HepG2 (cell line): ENCODE measurements at regions not wholly inside any gene's neighbourhood (a gene's known extent, or its start where the extent isn't known, plus 50 kb on each side); places are given as distances from the start of the nearest gene placed in this dataset.

Experiments used
- CBX2 ChIP-seq, 2 experiments: fragments of 200-600 bp in 1 of 2; sonication (generic); formaldehyde crosslinking in 1 of 2; IDR thresholded peaks; 2 replicates each; pipeline versions ENCODE4 v1.7.0 to v1.8.1; 2018 to 2022; ENCODE audit warnings: low read depth in 2 of 2, low read length in 1 of 2, mild to moderate bottlenecking in 1 of 2, missing genetic modification reagents in 1 of 2
- GFI1 ChIP-seq: sonication (generic); formaldehyde crosslinking; IDR thresholded peaks from 2 replicates; pipeline ENCODE4 v1.5.0; 2020; ENCODE audit warnings: missing genetic modification reagents, mild to moderate bottlenecking, borderline replicate concordance
- IRX3 ChIP-seq: sonication (generic); formaldehyde crosslinking; IDR thresholded peaks from 2 replicates; pipeline ENCODE4 v1.8.1; 2023; ENCODE audit warnings: mild to moderate bottlenecking, low read depth, missing genetic modification reagents, borderline replicate concordance
- PAF1 ChIP-seq: IDR thresholded peaks from 2 replicates; pipeline ENCODE4 v1.6.1; 2016; ENCODE audit warnings: missing genetic modification reagents, missing compliant biosample characterization
- RFX3 ChIP-seq: IDR thresholded peaks from 2 replicates; pipeline ENCODE4 v1.6.1; 2016; ENCODE audit warnings: missing biosample characterization, missing genetic modification reagents
- SP4 ChIP-seq: sonication (generic); formaldehyde crosslinking; IDR thresholded peaks from 2 replicates; pipeline ENCODE4 v1.8.1; 2023; ENCODE audit warnings: mild to moderate bottlenecking, missing genetic modification reagents
- ZEB1 ChIP-seq: IDR thresholded peaks from 2 replicates; pipeline ENCODE4 v1.6.1; 2012; ENCODE audit warnings: mild to moderate bottlenecking, low read depth, inconsistent platforms; ENCODE audit not compliant: insufficient replicate concordance
- ZHX2 ChIP-seq, 2 experiments: sonication (generic) in 1 of 2; formaldehyde crosslinking in 1 of 2; IDR thresholded peaks; 2 replicates each; pipeline versions ENCODE4 v1.6.1 to v1.9.0; 2014 to 2022; ENCODE audit warnings: antibody characterized with exemption in 1 of 2, borderline replicate concordance in 1 of 2, inconsistent platforms in 1 of 2, low read depth in 1 of 2, missing genetic modification reagents in 1 of 2
- ZNF234 ChIP-seq: sonication (generic); formaldehyde crosslinking; conservative IDR thresholded peaks from 2 replicates; pipeline ENCODE4 v1.5.1; 2020; ENCODE audit warnings: mild to moderate bottlenecking, missing genetic modification reagents
- ZNF451 ChIP-seq: sonication (generic); formaldehyde crosslinking; IDR thresholded peaks from 2 replicates; pipeline ENCODE4 v1.5.0; 2020; ENCODE audit warnings: mild to moderate bottlenecking, missing genetic modification reagents
- ZNF569 ChIP-seq: sonication (generic); formaldehyde crosslinking; IDR thresholded peaks from 2 replicates; pipeline ENCODE4 v1.5.0; 2020; ENCODE audit warnings: mild to moderate bottlenecking, missing genetic modification reagents, moderate library complexity, borderline replicate concordance
- TF ChIP-seq, protein P1 (sequence below), 2 experiments: fragments of 450-650 bp in 1 of 2; sonication (generic) in 1 of 2; formaldehyde crosslinking in 1 of 2; IDR thresholded peaks; 2 replicates each; pipeline versions ENCODE4 v1.6.1 to v1.8.0; 2016 to 2022; ENCODE audit warnings: antibody characterized with exemption in 1 of 2, mild to moderate bottlenecking in 1 of 2, missing genetic modification reagents in 1 of 2

- TF ChIP-seq PAF1 (no peak), ZHX2 (IDR thresholded peaks at IDR 0.05; ENCODE audit: low read depth) (no peak), ZHX2 (CRISPR knock-in tag; IDR thresholded peaks at IDR 0.05; ENCODE audit: borderline replicate concordance) (peak; percentile 19; the same call in 1 of the 2 replicates), RFX3 (no peak), ZEB1 (peak; percentile 59), SP4 (no peak), IRX3 (CRISPR knock-in tag) (no peak), CBX2 (IDR thresholded peaks at IDR 0.05; ENCODE audit: low read depth, low read length) (no peak), CBX2 (CRISPR knock-in tag; IDR thresholded peaks at IDR 0.05; ENCODE audit: low read depth) (no peak), ZNF569 (0 out of 2 replicates have a peak, but pooled peaks have one; percentile 46), ZNF234 (CRISPR knock-in tag) (no peak), ZNF451 (CRISPR knock-in tag) (no peak), GFI1 (CRISPR knock-in tag) (no peak)
- TF ChIP-seq, protein P1, sequence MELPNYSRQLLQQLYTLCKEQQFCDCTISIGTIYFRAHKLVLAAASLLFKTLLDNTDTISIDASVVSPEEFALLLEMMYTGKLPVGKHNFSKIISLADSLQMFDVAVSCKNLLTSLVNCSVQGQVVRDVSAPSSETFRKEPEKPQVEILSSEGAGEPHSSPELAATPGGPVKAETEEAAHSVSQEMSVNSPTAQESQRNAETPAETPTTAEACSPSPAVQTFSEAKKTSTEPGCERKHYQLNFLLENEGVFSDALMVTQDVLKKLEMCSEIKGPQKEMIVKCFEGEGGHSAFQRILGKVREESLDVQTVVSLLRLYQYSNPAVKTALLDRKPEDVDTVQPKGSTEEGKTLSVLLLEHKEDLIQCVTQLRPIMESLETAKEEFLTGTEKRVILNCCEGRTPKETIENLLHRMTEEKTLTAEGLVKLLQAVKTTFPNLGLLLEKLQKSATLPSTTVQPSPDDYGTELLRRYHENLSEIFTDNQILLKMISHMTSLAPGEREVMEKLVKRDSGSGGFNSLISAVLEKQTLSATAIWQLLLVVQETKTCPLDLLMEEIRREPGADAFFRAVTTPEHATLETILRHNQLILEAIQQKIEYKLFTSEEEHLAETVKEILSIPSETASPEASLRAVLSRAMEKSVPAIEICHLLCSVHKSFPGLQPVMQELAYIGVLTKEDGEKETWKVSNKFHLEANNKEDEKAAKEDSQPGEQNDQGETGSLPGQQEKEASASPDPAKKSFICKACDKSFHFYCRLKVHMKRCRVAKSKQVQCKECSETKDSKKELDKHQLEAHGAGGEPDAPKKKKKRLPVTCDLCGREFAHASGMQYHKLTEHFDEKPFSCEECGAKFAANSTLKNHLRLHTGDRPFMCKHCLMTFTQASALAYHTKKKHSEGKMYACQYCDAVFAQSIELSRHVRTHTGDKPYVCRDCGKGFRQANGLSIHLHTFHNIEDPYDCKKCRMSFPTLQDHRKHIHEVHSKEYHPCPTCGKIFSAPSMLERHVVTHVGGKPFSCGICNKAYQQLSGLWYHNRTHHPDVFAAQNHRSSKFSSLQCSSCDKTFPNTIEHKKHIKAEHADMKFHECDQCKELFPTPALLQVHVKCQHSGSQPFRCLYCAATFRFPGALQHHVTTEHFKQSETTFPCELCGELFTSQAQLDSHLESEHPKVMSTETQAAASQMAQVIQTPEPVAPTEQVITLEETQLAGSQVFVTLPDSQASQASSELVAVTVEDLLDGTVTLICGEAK (IDR thresholded peaks at IDR 0.05): peak; percentile 42; the same call in 1 of the 2 replicates
- TF ChIP-seq, protein P1 (CRISPR knock-in tag; IDR thresholded peaks at IDR 0.05): no peak; the same call in 1 of the 2 replicates
Observed at GRCh38 chr6:3913077-3913957, 64.1 kb downstream of the FAM50B start (continued).
